ENCODE measurements at regions not wholly inside any gene's neighbourhood (a gene's known extent, or its start where the extent isn't known, plus 50 kb on each side); places are given as distances from the start of the nearest gene placed in this dataset.
"Not testable (repeated sequence)": the region's sequence is repeated elsewhere in the genome, so short reads cannot be mapped to it uniquely, and the experiment has no call there.

- no peak for DNase-seq (ENCODE audit: low spot score)
Measured at GRCh38 chr7:49613759-49614158, 159.7 kb upstream of the VWC2 start.

GRCh38 chr7:49614974-49615373 is 158.5 kb upstream of the VWC2 start:
- DNase-seq (ENCODE audit: low spot score) = not testable (repeated sequence)

- peak; percentile 4 for DNase-seq (ENCODE audit: low spot score)
Measured at GRCh38 chr7:49618028-49618427, 155.4 kb upstream of the VWC2 start.

GRCh38 chr7:49623943-49624342 is 149.5 kb upstream of the VWC2 start:
- DNase-seq (ENCODE audit: low spot score) = no peak

- DNase-seq (ENCODE audit: low spot score) = no peak
Measured at GRCh38 chr7:49624611-49625010, 148.8 kb upstream of the VWC2 start.

- DNase-seq (ENCODE audit: low spot score) = no peak
Measured at GRCh38 chr7:49630513-49630912, 142.9 kb upstream of the VWC2 start.

- no peak for DNase-seq (ENCODE audit: low spot score)
Measured at GRCh38 chr7:49631071-49631815, 142.2 kb upstream of the VWC2 start.

- DNase-seq (ENCODE audit: low spot score) = no peak
Measured at GRCh38 chr7:49631960-49632359, 141.5 kb upstream of the VWC2 start.

- DNase-seq (ENCODE audit: low spot score) = no peak
Measured at GRCh38 chr7:49635800-49636199, 137.6 kb upstream of the VWC2 start.

GRCh38 chr7:49636400-49636799 is 137.0 kb upstream of the VWC2 start:
- DNase-seq (ENCODE audit: low spot score) = no peak

GRCh38 chr7:49638166-49638565 is 135.3 kb upstream of the VWC2 start:
- no peak for DNase-seq (ENCODE audit: low spot score)

GRCh38 chr7:49639068-49639593 is 134.3 kb upstream of the VWC2 start:
- no peak for DNase-seq (ENCODE audit: low spot score)

- DNase-seq (ENCODE audit: low spot score) = no peak
Measured at GRCh38 chr7:49639808-49640207, 133.6 kb upstream of the VWC2 start.

GRCh38 chr7:49643321-49643720 is 130.1 kb upstream of the VWC2 start:
- DNase-seq (ENCODE audit: low spot score) = no peak

- no peak for DNase-seq (ENCODE audit: low spot score)
Measured at GRCh38 chr7:49643736-49644135, 129.7 kb upstream of the VWC2 start.

- DNase-seq (ENCODE audit: low spot score) = no peak
Measured at GRCh38 chr7:49644396-49645166, 128.9 kb upstream of the VWC2 start.

GRCh38 chr7:49645296-49645695 is 128.1 kb upstream of the VWC2 start:
- DNase-seq (ENCODE audit: low spot score) = no peak

- no peak for DNase-seq (ENCODE audit: low spot score)
Measured at GRCh38 chr7:49660170-49660783, 113.2 kb upstream of the VWC2 start.

- DNase-seq (ENCODE audit: low spot score) = no peak
Measured at GRCh38 chr7:49660976-49661375, 112.5 kb upstream of the VWC2 start.

GRCh38 chr7:49665963-49666362 is 107.5 kb upstream of the VWC2 start:
- not testable (repeated sequence) for DNase-seq (ENCODE audit: low spot score)

- no peak for DNase-seq (ENCODE audit: low spot score)
Measured at GRCh38 chr7:49666764-49667163, 106.7 kb upstream of the VWC2 start.

- no peak for DNase-seq (ENCODE audit: low spot score)
Measured at GRCh38 chr7:49669285-49669684, 104.2 kb upstream of the VWC2 start.
